GM18870 (cell line): ENCODE measurements at regions not wholly inside any gene's neighbourhood (a gene's known extent, or its start where the extent isn't known, plus 50 kb on each side); places are given as distances from the start of the nearest gene placed in this dataset.
"Not testable (repeated sequence)": the region's sequence is repeated elsewhere in the genome, so short reads cannot be mapped to it uniquely, and the experiment has no call there.

ENCODE experiments used
- ATAC-seq: cut with Tn5 transposase; IDR thresholded peaks from one replicate; pipeline ENCODE4 v1.9.1; 2021; ENCODE audit warnings: moderate library complexity; ENCODE audit not compliant: unreplicated experiment

- ATAC-seq: not testable (repeated sequence)
These were observed 951.2 kb downstream of the TMEM121 start for GRCh38 chr14:106477600-106477999.

GRCh38 chr14:106480287-106480686 is 953.9 kb downstream of the TMEM121 start:
- ATAC-seq: not testable (repeated sequence)

- not testable (repeated sequence) for ATAC-seq
These were observed 955.8 kb downstream of the TMEM121 start for GRCh38 chr14:106482213-106482612.

- no peak for ATAC-seq
These were observed 961.2 kb downstream of the TMEM121 start for GRCh38 chr14:106487600-106487999.

GRCh38 chr14:106488291-106488690 is 961.9 kb downstream of the TMEM121 start:
- no peak for ATAC-seq

GRCh38 chr14:106489112-106489881 is 962.9 kb downstream of the TMEM121 start:
- ATAC-seq: no peak

GRCh38 chr14:106490442-106490841 is 964.1 kb downstream of the TMEM121 start:
- ATAC-seq: no peak

GRCh38 chr14:106491851-106492250 is 965.5 kb downstream of the TMEM121 start:
- ATAC-seq: no peak

- no peak for ATAC-seq
These were observed 967.8 kb downstream of the TMEM121 start for GRCh38 chr14:106493962-106494823.

- ATAC-seq: no peak
These were observed 974.2 kb downstream of the TMEM121 start for GRCh38 chr14:106500571-106500970.

- no peak for ATAC-seq
These were observed 975.5 kb downstream of the TMEM121 start for GRCh38 chr14:106501898-106502297.

- ATAC-seq: no peak
These were observed 979.0 kb downstream of the TMEM121 start for GRCh38 chr14:106505366-106505765.

- no peak for ATAC-seq
These were observed 980.5 kb downstream of the TMEM121 start for GRCh38 chr14:106506881-106507305.

- ATAC-seq: no peak
These were observed 981.0 kb downstream of the TMEM121 start for GRCh38 chr14:106507354-106507753.

GRCh38 chr14:106508216-106508615 is 981.8 kb downstream of the TMEM121 start:
- no peak for ATAC-seq

- no peak for ATAC-seq
These were observed 982.8 kb downstream of the TMEM121 start for GRCh38 chr14:106509176-106509575.

- ATAC-seq: no peak
These were observed 983.4 kb downstream of the TMEM121 start for GRCh38 chr14:106509807-106510206.

GRCh38 chr14:106511006-106511799 is 984.8 kb downstream of the TMEM121 start:
- no peak for ATAC-seq

- ATAC-seq: no peak
These were observed 985.4 kb downstream of the TMEM121 start for GRCh38 chr14:106511800-106512198.

- no peak for ATAC-seq
These were observed 986.9 kb downstream of the TMEM121 start for GRCh38 chr14:106513302-106513701.
